ENCODE measurements at regions not wholly inside any gene's neighbourhood (a gene's known extent, or its start where the extent isn't known, plus 50 kb on each side); places are given as distances from the start of the nearest gene placed in this dataset.
"Not testable (repeated sequence)": the region's sequence is repeated elsewhere in the genome, so short reads cannot be mapped to it uniquely, and the experiment has no call there.

DNA sequence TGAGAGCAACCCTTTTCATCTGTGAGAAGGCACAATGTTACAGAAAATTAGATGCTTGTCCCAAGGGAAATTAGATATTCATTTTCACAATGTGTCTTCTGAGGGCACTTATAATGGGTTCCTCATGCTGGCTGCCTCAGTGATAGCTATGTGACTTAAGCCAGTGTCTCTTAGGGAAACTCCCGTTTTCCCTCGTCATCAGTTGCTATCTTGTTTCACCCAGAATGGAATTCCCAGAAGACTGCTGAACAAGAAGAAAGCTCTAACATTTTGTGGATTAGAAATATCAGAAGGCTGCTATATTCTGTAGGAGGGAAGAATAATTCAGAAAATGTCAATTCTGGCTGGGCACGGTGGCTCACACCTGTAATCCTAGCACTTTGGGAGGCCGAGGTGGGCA, 67.9 kb upstream of the WDR72 start:
- no peak overlapping the region for H3K4me3 ChIP-seq (ENCODE audit: low read depth, low read length)
- TF ChIP-seq, protein P1, sequence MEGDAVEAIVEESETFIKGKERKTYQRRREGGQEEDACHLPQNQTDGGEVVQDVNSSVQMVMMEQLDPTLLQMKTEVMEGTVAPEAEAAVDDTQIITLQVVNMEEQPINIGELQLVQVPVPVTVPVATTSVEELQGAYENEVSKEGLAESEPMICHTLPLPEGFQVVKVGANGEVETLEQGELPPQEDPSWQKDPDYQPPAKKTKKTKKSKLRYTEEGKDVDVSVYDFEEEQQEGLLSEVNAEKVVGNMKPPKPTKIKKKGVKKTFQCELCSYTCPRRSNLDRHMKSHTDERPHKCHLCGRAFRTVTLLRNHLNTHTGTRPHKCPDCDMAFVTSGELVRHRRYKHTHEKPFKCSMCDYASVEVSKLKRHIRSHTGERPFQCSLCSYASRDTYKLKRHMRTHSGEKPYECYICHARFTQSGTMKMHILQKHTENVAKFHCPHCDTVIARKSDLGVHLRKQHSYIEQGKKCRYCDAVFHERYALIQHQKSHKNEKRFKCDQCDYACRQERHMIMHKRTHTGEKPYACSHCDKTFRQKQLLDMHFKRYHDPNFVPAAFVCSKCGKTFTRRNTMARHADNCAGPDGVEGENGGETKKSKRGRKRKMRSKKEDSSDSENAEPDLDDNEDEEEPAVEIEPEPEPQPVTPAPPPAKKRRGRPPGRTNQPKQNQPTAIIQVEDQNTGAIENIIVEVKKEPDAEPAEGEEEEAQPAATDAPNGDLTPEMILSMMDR (IDR thresholded peaks at IDR 0.05; ENCODE audit: borderline replicate concordance, insufficient read depth, low read depth, low read length) = no peak

DNA sequence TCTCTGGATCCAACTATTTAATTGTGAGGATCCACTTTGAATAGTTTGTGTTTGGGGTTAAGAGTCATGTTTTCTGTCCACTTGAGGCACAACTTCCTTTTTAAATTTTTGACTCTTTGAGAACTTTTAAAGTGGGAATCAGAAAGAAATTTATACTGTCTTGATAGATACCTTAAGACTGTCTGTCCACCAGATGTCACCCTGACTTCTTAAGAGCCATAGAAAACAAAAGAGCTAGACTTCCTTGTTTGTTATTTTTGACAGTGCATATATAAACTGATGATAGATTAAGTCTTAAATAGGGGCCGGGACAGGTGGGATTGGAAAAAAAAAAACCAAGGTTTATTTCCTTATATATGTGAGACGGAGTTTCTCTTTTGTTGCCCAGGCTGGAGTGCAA, 52.1 kb upstream of the WDR72 start:
- TF ChIP-seq, protein P1 (IDR thresholded peaks at IDR 0.05; ENCODE audit: borderline replicate concordance, insufficient read depth, low read depth, low read length) = no peak
- no peak overlapping the region for H3K4me3 ChIP-seq (ENCODE audit: low read depth, low read length)

DNA sequence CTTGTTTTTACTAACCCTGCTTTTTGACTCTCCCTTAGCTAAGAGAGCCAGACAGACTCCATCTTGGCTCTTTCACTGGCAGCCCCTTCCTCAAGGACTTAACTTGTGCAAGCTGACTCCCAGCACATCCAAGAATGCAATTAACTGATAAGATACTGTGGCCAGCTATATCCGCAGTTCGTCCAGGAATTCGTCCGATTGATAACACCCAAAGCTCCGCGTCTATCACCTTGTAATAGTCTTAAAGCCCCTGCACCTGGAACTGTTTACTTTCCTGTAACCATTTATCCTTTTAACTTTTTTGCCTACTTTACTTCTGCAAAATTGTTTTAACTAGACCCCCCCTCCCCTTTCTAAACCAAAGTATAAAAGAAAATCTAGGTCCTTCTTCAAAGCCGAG, 50.8 kb upstream of the WDR72 start:
- H3K4me3 ChIP-seq (ENCODE audit: low read depth, low read length) = not testable (repeated sequence)
